Panc1 (cell line): ENCODE measurements at regions not wholly inside any gene's neighbourhood (a gene's known extent, or its start where the extent isn't known, plus 50 kb on each side); places are given as distances from the start of the nearest gene placed in this dataset.
"Not testable (repeated sequence)": the region's sequence is repeated elsewhere in the genome, so short reads cannot be mapped to it uniquely, and the experiment has no call there.

Experiments used
- ATAC-seq: fragments of 200-7000 bp; cut with Tn5 transposase; 2 replicates; pipeline ENCODE4 v1.9.1; 2020; ENCODE audit warnings: mild to moderate bottlenecking, moderate library complexity
- BruUV-seq: library from RNA; stranded (reverse); fragments of 400-500 nt; replicated peaks from 2 replicates; lab custom pipeline; 2021; lab: Mats Ljungman, UMichigan
- CTCF ChIA-PET: fragments of 300-600 bp; sonication (Branson Sonifier 250); formaldehyde crosslinking; loops from one replicate; lab custom pipeline; 2022; ENCODE audit warnings: antibody characterized with exemption; lab: Charles Lee
- POLR2A ChIA-PET: fragments of 300-600 bp; sonication (Branson Sonifier 250); formaldehyde crosslinking; loops from one replicate; lab custom pipeline; 2022; ENCODE audit warnings: antibody characterized with exemption; lab: Charles Lee
- DNase-seq: peaks from one replicate; pipeline ENCODE4 v3.0.0-alpha.2; 2010; ENCODE audit warnings: low read depth, low spot score
- H3K27ac ChIP-seq: 2 replicates; pipeline ENCODE4 v1.5.1; 2011; ENCODE audit warnings: mild to moderate bottlenecking, low read length, inconsistent platforms
- H3K27me3 ChIP-seq: fragments of 200-500 bp; sonication (Bioruptor generic); 2 replicates; pipeline ENCODE4 v1.6.0; 2014; ENCODE audit warnings: low read length, inconsistent platforms; ENCODE audit not compliant: control insufficient read depth, insufficient read depth
- H3K36me3 ChIP-seq: fragments of 200-500 bp; sonication (Bioruptor generic); 2 replicates; pipeline ENCODE4 v1.5.1; 2014; ENCODE audit warnings: inconsistent platforms, mild to moderate bottlenecking, low read length, moderate library complexity; ENCODE audit not compliant: control insufficient read depth, insufficient read depth
- H3K4me1 ChIP-seq: 2 replicates; pipeline ENCODE4 v1.5.1; 2011; ENCODE audit warnings: inconsistent platforms, mild to moderate bottlenecking, low read length, moderate library complexity; ENCODE audit not compliant: control insufficient read depth, insufficient read depth
- H3K4me3 ChIP-seq, 2 experiments: 2 replicates each; pipeline ENCODE4 v1.5.1; 2011 to 2012; ENCODE audit warnings: low read depth in 2 of 2, low read length in 2 of 2, mild to moderate bottlenecking in 2 of 2, inconsistent platforms in 1 of 2, moderate library complexity in 1 of 2
- H3K9me3 ChIP-seq: fragments of 200-500 bp; sonication (Bioruptor generic); 2 replicates; pipeline ENCODE4 v1.5.1; 2014; ENCODE audit warnings: low read depth, mild to moderate bottlenecking, inconsistent platforms, low read length, moderate library complexity; ENCODE audit not compliant: control insufficient read depth, insufficient read depth
- POLR2AphosphoS5 ChIP-seq: IDR thresholded peaks from 2 replicates; pipeline ENCODE4 v1.6.1; 2012; ENCODE audit warnings: mild to moderate bottlenecking, low read depth, low read length, moderate library complexity
- SIN3A ChIP-seq: IDR thresholded peaks from 2 replicates; pipeline ENCODE4 v1.6.1; 2012; ENCODE audit warnings: low read depth, mild to moderate bottlenecking, low read length, moderate library complexity, borderline replicate concordance; ENCODE audit not compliant: insufficient read depth
- TCF7L2 ChIP-seq: IDR thresholded peaks from 2 replicates; pipeline ENCODE4 v1.6.1; 2011; ENCODE audit warnings: mild to moderate bottlenecking, low read depth, low read length, inconsistent platforms
- in situ Hi-C: cut with HindIII; loops from 2 replicates; pipeline ENCODE4 v1.10.0; 2016; ENCODE audit warnings: low sequenced_read_pairs, low pct_unique_long_range_greater_than_20kb
- intact Hi-C: fragments of 100-400 bp; cut with micrococcal nuclease; formaldehyde crosslinking; loops from one replicate; pipeline ENCODE4 v1.10.0; 2022; ENCODE audit not compliant: unreplicated experiment
- TF ChIP-seq, protein P1 (sequence below), 2 experiments: IDR thresholded peaks; 2 replicates each; pipeline ENCODE4 v1.6.1; 2011 to 2012; ENCODE audit warnings: low read depth in 2 of 2, control low read depth in 1 of 2, low read length in 1 of 2, mild to moderate bottlenecking in 1 of 2, moderate library complexity in 1 of 2; ENCODE audit not compliant: insufficient read depth in 1 of 2
- TF ChIP-seq, protein P2 (sequence below): fragments of 450-650 bp; IDR thresholded peaks from 2 replicates; pipeline ENCODE4 v1.5.1; 2017; ENCODE audit warnings: mild to moderate bottlenecking

DNA sequence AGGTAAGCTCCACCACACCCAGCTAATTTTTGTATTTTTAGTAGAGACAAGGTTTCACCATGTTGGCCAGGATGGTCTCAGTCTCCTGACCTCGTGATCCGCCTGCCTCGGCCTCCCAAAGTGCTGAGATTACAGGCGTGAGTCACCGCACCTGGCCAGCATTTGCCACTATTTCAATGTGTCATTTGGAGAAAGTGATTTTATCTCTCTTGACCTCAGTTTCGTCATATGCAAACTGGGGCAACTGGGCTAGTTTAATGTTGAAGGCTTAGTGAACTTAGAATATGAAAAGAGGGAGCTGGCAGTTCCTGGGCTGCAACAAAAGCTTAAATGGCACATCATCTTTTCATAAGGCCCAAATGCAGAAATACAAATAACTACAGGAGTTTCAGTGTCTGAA is 88.6 kb upstream of the DYNAP start:
- H3K9me3 ChIP-seq, H3K27ac ChIP-seq, H3K4me1 ChIP-seq, H3K4me3 ChIP-seq, in situ Hi-C loops, H3K36me3 ChIP-seq, POLR2A ChIA-PET, H3K27me3 ChIP-seq, CTCF ChIA-PET, BruUV-seq, DNase-seq, ATAC-seq, intact Hi-C loops: not testable (repeated sequence)

DNA sequence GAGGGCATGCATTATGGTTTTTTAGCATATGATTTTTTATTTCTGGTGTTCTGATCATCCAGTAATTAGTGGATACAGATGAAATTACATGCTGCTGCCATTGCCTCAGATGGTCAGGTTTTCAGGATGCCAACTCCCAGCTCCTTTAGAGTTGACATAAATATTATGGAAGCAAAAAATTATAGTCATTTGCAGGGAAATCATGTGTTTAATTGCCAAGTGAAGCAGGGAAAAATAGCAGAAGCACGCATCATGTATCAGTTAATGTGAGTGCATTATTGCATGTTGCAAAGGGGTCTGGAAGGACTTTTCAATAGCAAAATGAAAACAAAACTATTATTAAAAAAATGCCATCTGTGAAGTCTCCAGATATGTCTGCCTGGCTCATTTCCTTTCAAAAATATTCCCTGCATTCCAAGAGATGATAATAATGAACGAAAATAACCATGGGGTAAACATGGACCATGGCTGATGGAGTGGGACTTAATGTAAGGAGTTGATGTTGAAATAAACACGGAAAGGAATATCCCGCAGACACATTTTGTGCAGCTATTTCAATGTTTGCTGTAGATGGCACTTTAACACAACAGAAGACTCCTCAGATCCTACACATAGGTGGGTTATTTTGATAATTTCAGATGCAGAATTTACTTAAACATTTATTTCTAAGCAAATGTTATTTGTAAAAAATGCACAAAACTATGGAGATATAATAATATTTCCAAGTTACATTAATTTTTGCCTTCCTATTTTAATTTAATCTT is 87.7 kb upstream of the DYNAP start:
- no peaks in the 10 kb centered on the region for H3K27me3 ChIP-seq
- BruUV-seq = no TSS peak
- H3K27ac ChIP-seq = no peak overlapping the region
- no peaks in the 10 kb centered on the region for H3K4me1 ChIP-seq
- CTCF ChIA-PET = no interaction called here
- no peaks in the 10 kb centered on the region for H3K36me3 ChIP-seq
- H3K9me3 ChIP-seq = no peaks in the 10 kb centered on the region
- POLR2A ChIA-PET = no interaction called here
- H3K4me3 ChIP-seq = no peak overlapping the region
- TF ChIP-seq TCF7L2 (no peak), SIN3A (no peak), POLR2AphosphoS5 (no peak)
- TF ChIP-seq, protein P1, sequence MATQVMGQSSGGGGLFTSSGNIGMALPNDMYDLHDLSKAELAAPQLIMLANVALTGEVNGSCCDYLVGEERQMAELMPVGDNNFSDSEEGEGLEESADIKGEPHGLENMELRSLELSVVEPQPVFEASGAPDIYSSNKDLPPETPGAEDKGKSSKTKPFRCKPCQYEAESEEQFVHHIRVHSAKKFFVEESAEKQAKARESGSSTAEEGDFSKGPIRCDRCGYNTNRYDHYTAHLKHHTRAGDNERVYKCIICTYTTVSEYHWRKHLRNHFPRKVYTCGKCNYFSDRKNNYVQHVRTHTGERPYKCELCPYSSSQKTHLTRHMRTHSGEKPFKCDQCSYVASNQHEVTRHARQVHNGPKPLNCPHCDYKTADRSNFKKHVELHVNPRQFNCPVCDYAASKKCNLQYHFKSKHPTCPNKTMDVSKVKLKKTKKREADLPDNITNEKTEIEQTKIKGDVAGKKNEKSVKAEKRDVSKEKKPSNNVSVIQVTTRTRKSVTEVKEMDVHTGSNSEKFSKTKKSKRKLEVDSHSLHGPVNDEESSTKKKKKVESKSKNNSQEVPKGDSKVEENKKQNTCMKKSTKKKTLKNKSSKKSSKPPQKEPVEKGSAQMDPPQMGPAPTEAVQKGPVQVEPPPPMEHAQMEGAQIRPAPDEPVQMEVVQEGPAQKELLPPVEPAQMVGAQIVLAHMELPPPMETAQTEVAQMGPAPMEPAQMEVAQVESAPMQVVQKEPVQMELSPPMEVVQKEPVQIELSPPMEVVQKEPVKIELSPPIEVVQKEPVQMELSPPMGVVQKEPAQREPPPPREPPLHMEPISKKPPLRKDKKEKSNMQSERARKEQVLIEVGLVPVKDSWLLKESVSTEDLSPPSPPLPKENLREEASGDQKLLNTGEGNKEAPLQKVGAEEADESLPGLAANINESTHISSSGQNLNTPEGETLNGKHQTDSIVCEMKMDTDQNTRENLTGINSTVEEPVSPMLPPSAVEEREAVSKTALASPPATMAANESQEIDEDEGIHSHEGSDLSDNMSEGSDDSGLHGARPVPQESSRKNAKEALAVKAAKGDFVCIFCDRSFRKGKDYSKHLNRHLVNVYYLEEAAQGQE (IDR thresholded peaks at IDR 0.05; ENCODE audit: insufficient read depth in 1 of 2, low read depth in 2 of 2, low read length in 1 of 2) = no peak
- TF ChIP-seq, protein P2, sequence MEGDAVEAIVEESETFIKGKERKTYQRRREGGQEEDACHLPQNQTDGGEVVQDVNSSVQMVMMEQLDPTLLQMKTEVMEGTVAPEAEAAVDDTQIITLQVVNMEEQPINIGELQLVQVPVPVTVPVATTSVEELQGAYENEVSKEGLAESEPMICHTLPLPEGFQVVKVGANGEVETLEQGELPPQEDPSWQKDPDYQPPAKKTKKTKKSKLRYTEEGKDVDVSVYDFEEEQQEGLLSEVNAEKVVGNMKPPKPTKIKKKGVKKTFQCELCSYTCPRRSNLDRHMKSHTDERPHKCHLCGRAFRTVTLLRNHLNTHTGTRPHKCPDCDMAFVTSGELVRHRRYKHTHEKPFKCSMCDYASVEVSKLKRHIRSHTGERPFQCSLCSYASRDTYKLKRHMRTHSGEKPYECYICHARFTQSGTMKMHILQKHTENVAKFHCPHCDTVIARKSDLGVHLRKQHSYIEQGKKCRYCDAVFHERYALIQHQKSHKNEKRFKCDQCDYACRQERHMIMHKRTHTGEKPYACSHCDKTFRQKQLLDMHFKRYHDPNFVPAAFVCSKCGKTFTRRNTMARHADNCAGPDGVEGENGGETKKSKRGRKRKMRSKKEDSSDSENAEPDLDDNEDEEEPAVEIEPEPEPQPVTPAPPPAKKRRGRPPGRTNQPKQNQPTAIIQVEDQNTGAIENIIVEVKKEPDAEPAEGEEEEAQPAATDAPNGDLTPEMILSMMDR = no peak
- no peak for DNase-seq
- ATAC-seq = no peak
- in situ Hi-C loops = no loop called here
- intact Hi-C loops = no loop called here

DNA sequence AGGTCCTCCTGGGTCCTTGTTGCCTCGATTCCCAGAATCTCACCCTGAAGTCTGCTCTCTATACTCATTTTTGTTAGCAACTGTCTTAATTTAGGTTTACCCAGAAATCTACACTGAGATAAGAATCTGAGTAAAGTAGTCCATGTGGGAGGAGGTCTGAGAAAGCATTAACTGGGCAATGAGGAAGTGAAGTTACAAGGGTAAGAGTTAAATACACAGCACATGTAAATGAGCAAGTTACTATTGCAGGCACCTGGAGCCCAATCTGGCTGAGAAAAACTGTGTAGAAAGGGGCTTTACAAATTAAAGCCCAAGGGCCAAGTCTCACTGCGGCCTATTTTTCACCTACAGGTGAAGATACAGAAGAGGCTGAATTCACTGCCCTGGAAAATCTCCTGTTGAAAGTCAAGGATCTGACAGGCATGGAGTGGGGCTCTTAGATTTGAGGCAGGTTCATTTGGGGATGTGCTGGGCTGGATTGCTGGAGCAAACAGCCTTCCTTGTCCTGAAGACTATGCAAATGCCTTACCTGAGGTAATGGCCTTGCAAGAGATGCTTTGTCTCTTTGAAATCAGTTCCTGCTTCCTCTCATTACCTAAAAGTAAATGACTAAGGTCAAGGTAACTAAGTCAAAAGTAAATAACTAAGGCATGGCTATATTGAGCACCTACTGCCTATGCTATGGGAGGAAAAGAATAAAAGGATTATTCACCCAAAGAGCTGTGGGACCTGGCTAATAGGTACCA is 84.4 kb upstream of the DYNAP start:
- no peaks in the 10 kb centered on the region for H3K27me3 ChIP-seq
- H3K27ac ChIP-seq = no peak overlapping the region
- in situ Hi-C loops (no loop called here), intact Hi-C loops (no loop called here)
- no TSS peak for BruUV-seq
- ATAC-seq = no peak
- H3K36me3 ChIP-seq = no peaks in the 10 kb centered on the region
- no peaks in the 10 kb centered on the region for H3K4me1 ChIP-seq
- no peak for DNase-seq
- TF ChIP-seq, protein P2 = no peak
- TF ChIP-seq SIN3A (no peak), POLR2AphosphoS5 (no peak), TCF7L2 (no peak)
- TF ChIP-seq, protein P1 (IDR thresholded peaks at IDR 0.05; ENCODE audit: insufficient read depth in 1 of 2, low read depth in 2 of 2, low read length in 1 of 2) = no peak
- ChIA-PET POLR2A (no interaction called here), CTCF (no interaction called here)
- no peak overlapping the region for H3K4me3 ChIP-seq
- H3K9me3 ChIP-seq = no peaks in the 10 kb centered on the region
